Panc1 (cell line): ENCODE measurements at regions not wholly inside any gene's neighbourhood (a gene's known extent, or its start where the extent isn't known, plus 50 kb on each side); places are given as distances from the start of the nearest gene placed in this dataset.

Experiments
- ATAC-seq: fragments of 200-7000 bp; cut with Tn5 transposase; 2 replicates; pipeline ENCODE4 v1.9.1; 2020; ENCODE audit warnings: mild to moderate bottlenecking, moderate library complexity
- BruUV-seq: library from RNA; stranded (reverse); fragments of 400-500 nt; replicated peaks from 2 replicates; lab custom pipeline; 2021; lab: Mats Ljungman, UMichigan
- CTCF ChIA-PET: fragments of 300-600 bp; sonication (Branson Sonifier 250); formaldehyde crosslinking; loops from one replicate; lab custom pipeline; 2022; ENCODE audit warnings: antibody characterized with exemption; lab: Charles Lee
- POLR2A ChIA-PET: fragments of 300-600 bp; sonication (Branson Sonifier 250); formaldehyde crosslinking; loops from one replicate; lab custom pipeline; 2022; ENCODE audit warnings: antibody characterized with exemption; lab: Charles Lee
- DNase-seq: peaks from one replicate; pipeline ENCODE4 v3.0.0-alpha.2; 2010; ENCODE audit warnings: low read depth, low spot score
- H3K27ac ChIP-seq: 2 replicates; pipeline ENCODE4 v1.5.1; 2011; ENCODE audit warnings: mild to moderate bottlenecking, low read length, inconsistent platforms
- H3K27me3 ChIP-seq: fragments of 200-500 bp; sonication (Bioruptor generic); 2 replicates; pipeline ENCODE4 v1.6.0; 2014; ENCODE audit warnings: low read length, inconsistent platforms; ENCODE audit not compliant: control insufficient read depth, insufficient read depth
- H3K36me3 ChIP-seq: fragments of 200-500 bp; sonication (Bioruptor generic); 2 replicates; pipeline ENCODE4 v1.5.1; 2014; ENCODE audit warnings: inconsistent platforms, mild to moderate bottlenecking, low read length, moderate library complexity; ENCODE audit not compliant: control insufficient read depth, insufficient read depth
- H3K4me1 ChIP-seq: 2 replicates; pipeline ENCODE4 v1.5.1; 2011; ENCODE audit warnings: inconsistent platforms, mild to moderate bottlenecking, low read length, moderate library complexity; ENCODE audit not compliant: control insufficient read depth, insufficient read depth
- H3K4me3 ChIP-seq, 2 experiments: 2 replicates each; pipeline ENCODE4 v1.5.1; 2011 to 2012; ENCODE audit warnings: low read depth in 2 of 2, low read length in 2 of 2, mild to moderate bottlenecking in 2 of 2, inconsistent platforms in 1 of 2, moderate library complexity in 1 of 2
- H3K9me3 ChIP-seq: fragments of 200-500 bp; sonication (Bioruptor generic); 2 replicates; pipeline ENCODE4 v1.5.1; 2014; ENCODE audit warnings: low read depth, mild to moderate bottlenecking, inconsistent platforms, low read length, moderate library complexity; ENCODE audit not compliant: control insufficient read depth, insufficient read depth
- CTCF ChIP-seq: fragments of 450-650 bp; IDR thresholded peaks from 2 replicates; pipeline ENCODE4 v1.5.1; 2017; ENCODE audit warnings: mild to moderate bottlenecking
- POLR2AphosphoS5 ChIP-seq: IDR thresholded peaks from 2 replicates; pipeline ENCODE4 v1.6.1; 2012; ENCODE audit warnings: mild to moderate bottlenecking, low read depth, low read length, moderate library complexity
- SIN3A ChIP-seq: IDR thresholded peaks from 2 replicates; pipeline ENCODE4 v1.6.1; 2012; ENCODE audit warnings: low read depth, mild to moderate bottlenecking, low read length, moderate library complexity, borderline replicate concordance; ENCODE audit not compliant: insufficient read depth
- TCF7L2 ChIP-seq: IDR thresholded peaks from 2 replicates; pipeline ENCODE4 v1.6.1; 2011; ENCODE audit warnings: mild to moderate bottlenecking, low read depth, low read length, inconsistent platforms
- in situ Hi-C: cut with HindIII; loops from 2 replicates; pipeline ENCODE4 v1.10.0; 2016; ENCODE audit warnings: low sequenced_read_pairs, low pct_unique_long_range_greater_than_20kb
- intact Hi-C: fragments of 100-400 bp; cut with micrococcal nuclease; formaldehyde crosslinking; loops from one replicate; pipeline ENCODE4 v1.10.0; 2022; ENCODE audit not compliant: unreplicated experiment
- TF ChIP-seq, protein P1 (sequence below), 2 experiments: IDR thresholded peaks; 2 replicates each; pipeline ENCODE4 v1.6.1; 2011 to 2012; ENCODE audit warnings: low read depth in 2 of 2, control low read depth in 1 of 2, low read length in 1 of 2, mild to moderate bottlenecking in 1 of 2, moderate library complexity in 1 of 2; ENCODE audit not compliant: insufficient read depth in 1 of 2

GRCh38 chr18:38256366-38256765 is 690.8 kb upstream of the CELF4 start:
- CTCF ChIA-PET: no interaction called here
- in situ Hi-C loops: no loop called here
- Histone ChIP-seq H3K9me3 (no peaks in the 10 kb centered on the region), H3K4me3 (no peak overlapping the region), H3K27ac (no peak overlapping the region), H3K27me3 (no peaks in the 10 kb centered on the region), H3K4me1 (no peaks in the 10 kb centered on the region), H3K36me3 (no peaks in the 10 kb centered on the region)
- TF ChIP-seq, protein P1, sequence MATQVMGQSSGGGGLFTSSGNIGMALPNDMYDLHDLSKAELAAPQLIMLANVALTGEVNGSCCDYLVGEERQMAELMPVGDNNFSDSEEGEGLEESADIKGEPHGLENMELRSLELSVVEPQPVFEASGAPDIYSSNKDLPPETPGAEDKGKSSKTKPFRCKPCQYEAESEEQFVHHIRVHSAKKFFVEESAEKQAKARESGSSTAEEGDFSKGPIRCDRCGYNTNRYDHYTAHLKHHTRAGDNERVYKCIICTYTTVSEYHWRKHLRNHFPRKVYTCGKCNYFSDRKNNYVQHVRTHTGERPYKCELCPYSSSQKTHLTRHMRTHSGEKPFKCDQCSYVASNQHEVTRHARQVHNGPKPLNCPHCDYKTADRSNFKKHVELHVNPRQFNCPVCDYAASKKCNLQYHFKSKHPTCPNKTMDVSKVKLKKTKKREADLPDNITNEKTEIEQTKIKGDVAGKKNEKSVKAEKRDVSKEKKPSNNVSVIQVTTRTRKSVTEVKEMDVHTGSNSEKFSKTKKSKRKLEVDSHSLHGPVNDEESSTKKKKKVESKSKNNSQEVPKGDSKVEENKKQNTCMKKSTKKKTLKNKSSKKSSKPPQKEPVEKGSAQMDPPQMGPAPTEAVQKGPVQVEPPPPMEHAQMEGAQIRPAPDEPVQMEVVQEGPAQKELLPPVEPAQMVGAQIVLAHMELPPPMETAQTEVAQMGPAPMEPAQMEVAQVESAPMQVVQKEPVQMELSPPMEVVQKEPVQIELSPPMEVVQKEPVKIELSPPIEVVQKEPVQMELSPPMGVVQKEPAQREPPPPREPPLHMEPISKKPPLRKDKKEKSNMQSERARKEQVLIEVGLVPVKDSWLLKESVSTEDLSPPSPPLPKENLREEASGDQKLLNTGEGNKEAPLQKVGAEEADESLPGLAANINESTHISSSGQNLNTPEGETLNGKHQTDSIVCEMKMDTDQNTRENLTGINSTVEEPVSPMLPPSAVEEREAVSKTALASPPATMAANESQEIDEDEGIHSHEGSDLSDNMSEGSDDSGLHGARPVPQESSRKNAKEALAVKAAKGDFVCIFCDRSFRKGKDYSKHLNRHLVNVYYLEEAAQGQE (IDR thresholded peaks at IDR 0.05; ENCODE audit: insufficient read depth in 1 of 2, low read depth in 2 of 2, low read length in 1 of 2): no peak
- TF ChIP-seq CTCF (no peak), POLR2AphosphoS5 (no peak), SIN3A (no peak), TCF7L2 (no peak)
- no TSS peak for BruUV-seq
- intact Hi-C loops: no loop called here
- ATAC-seq (no peak), DNase-seq (no peak)
- POLR2A ChIA-PET: no interaction called here

DNA sequence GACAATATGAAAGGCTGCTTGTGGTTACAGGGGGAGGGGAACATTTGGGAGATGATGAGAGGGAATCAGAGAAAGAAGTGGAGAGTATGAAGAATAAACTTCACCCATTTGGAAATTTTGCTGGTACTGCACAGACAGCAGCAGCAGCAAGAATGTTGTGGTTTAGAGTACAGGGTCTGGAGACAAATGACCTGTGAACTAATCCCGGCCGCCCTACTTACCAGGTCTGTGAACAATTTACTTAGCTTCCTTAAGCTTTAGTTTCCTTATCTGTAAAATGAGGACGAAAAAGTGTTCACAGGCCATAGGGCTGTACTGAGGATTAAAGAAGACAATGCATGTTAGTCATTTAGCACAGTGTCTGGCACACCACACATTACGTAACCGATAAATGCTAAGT is 685.4 kb upstream of the CELF4 start:
- in situ Hi-C loops: no loop called here
- ATAC-seq (no peak), DNase-seq (no peak)
- Histone ChIP-seq H3K9me3 (no peaks in the 10 kb centered on the region), H3K36me3 (no peaks in the 10 kb centered on the region), H3K27ac (no peak overlapping the region), H3K4me3 (no peak overlapping the region), H3K4me1 (no peaks in the 10 kb centered on the region), H3K27me3 (no peaks in the 10 kb centered on the region)
- POLR2A ChIA-PET: no interaction called here
- no peak for TF ChIP-seq CTCF
- TF ChIP-seq TCF7L2: no peak
- TF ChIP-seq SIN3A: no peak
- TF ChIP-seq, protein P1 (IDR thresholded peaks at IDR 0.05; ENCODE audit: insufficient read depth in 1 of 2, low read depth in 2 of 2, low read length in 1 of 2): no peak
- no peak for TF ChIP-seq POLR2AphosphoS5
- BruUV-seq: no TSS peak
- intact Hi-C loops: no loop called here
- CTCF ChIA-PET: no interaction called here
